Peyer's patch (tissue), 4 donors: ENCODE measurements at regions not wholly inside any gene's neighbourhood (a gene's known extent, or its start where the extent isn't known, plus 50 kb on each side); places are given as distances from the start of the nearest gene placed in this dataset.

Experiments used
- POLR2A ChIP-seq, 2 donors: fragments of 450-650 bp; IDR thresholded peaks; one replicate each; pipeline ENCODE4 v1.5.1; 2017; ENCODE audit warnings: antibody characterized with exemption in 2 of 2, mild to moderate bottlenecking in 2 of 2, moderate library complexity in 2 of 2
- TF ChIP-seq, protein P1 (sequence below), 6 experiments: fragments of 450-650 bp in 4 of 6; fragments of 200-600 bp in 2 of 6; sonication (generic) in 1 of 6; IDR thresholded peaks; one replicate each; pipeline ENCODE4 v1.5.1; 2017 to 2019; ENCODE audit warnings: antibody characterized with exemption in 6 of 6, mild to moderate bottlenecking in 3 of 6, moderate library complexity in 1 of 6

DNA sequence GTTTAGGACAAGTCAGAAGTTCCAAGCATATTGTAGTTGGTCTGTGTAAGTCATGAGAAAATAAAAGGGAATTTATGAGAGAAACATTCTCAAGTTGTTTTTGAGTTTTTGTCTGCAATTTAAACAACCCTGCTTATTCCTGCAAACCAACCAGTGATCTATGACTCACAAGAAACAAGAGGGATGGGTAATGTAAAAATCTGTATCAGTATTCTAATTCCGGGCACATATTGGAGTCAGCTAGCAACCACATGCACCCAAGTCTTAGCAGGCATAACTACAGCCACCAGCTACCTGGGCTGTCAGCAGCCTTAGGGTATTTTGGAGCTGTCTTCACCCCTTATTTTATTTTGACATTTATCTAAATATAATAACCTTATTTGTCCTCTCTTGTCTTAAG lies 128.7 kb upstream of the APC start:
- TF ChIP-seq, protein P1, sequence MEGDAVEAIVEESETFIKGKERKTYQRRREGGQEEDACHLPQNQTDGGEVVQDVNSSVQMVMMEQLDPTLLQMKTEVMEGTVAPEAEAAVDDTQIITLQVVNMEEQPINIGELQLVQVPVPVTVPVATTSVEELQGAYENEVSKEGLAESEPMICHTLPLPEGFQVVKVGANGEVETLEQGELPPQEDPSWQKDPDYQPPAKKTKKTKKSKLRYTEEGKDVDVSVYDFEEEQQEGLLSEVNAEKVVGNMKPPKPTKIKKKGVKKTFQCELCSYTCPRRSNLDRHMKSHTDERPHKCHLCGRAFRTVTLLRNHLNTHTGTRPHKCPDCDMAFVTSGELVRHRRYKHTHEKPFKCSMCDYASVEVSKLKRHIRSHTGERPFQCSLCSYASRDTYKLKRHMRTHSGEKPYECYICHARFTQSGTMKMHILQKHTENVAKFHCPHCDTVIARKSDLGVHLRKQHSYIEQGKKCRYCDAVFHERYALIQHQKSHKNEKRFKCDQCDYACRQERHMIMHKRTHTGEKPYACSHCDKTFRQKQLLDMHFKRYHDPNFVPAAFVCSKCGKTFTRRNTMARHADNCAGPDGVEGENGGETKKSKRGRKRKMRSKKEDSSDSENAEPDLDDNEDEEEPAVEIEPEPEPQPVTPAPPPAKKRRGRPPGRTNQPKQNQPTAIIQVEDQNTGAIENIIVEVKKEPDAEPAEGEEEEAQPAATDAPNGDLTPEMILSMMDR (IDR thresholded peaks at IDR 0.05) = no peak
- no peak for TF ChIP-seq POLR2A (IDR thresholded peaks at IDR 0.05)
